ENCODE measurements at regions not wholly inside any gene's neighbourhood (a gene's known extent, or its start where the extent isn't known, plus 50 kb on each side); places are given as distances from the start of the nearest gene placed in this dataset.
"Not testable (repeated sequence)": the region's sequence is repeated elsewhere in the genome, so short reads cannot be mapped to it uniquely, and the experiment has no call there.

DNA sequence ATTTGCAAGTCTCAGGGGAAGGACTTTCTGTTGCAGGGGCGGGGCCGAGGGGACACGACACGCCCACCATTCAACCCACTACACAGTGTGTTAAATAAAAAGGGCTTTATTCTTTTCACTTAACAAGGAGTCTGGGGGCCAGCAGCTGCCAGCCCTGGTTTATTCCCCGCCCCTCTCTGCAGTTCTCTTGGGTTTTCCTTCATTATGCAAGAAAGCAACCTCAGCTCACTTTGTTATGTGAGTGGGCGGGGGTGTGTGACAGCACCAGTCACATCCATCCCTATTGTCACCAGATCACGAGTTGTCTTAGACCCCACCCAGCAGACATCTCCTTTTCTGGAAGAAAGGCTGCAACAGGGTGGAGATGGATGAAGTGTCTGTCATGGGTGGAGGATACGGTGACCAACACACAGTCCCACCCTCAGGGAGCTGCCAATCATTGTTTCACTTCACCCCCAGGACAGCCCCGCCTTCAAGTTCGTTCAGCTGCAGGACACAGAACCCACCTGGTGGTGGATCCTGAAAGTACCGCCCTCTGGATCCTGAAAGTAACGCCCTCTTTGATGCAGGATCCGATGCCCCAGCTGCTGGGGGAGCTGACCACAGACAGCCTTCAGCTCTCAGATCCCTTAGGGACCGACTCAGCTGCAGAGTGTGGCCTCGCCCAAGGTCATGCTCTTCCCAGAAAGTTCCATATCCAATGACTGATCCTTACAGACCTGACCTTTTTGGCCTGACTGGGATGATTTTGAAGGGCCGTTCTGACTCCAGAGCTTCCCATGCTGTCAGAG, 79.6 kb downstream of the SMIM20 start:
- Histone ChIP-seq H3K36me3 (no peaks in the 10 kb centered on the region), H3K27me3 (no peaks in the 10 kb centered on the region), H3K27ac (no peak overlapping the region), H3K4me3 (no peak overlapping the region), H3K9ac (ENCODE audit: low read depth in 2 of 2, low read length in 2 of 2) (no peak overlapping the region), H3K9me3 (no peaks in the 10 kb centered on the region), H3K4me1 (no peaks in the 10 kb centered on the region)
- TF ChIP-seq, protein P1, sequence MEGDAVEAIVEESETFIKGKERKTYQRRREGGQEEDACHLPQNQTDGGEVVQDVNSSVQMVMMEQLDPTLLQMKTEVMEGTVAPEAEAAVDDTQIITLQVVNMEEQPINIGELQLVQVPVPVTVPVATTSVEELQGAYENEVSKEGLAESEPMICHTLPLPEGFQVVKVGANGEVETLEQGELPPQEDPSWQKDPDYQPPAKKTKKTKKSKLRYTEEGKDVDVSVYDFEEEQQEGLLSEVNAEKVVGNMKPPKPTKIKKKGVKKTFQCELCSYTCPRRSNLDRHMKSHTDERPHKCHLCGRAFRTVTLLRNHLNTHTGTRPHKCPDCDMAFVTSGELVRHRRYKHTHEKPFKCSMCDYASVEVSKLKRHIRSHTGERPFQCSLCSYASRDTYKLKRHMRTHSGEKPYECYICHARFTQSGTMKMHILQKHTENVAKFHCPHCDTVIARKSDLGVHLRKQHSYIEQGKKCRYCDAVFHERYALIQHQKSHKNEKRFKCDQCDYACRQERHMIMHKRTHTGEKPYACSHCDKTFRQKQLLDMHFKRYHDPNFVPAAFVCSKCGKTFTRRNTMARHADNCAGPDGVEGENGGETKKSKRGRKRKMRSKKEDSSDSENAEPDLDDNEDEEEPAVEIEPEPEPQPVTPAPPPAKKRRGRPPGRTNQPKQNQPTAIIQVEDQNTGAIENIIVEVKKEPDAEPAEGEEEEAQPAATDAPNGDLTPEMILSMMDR (IDR thresholded peaks at IDR 0.05): no peak
- no peak for DNase-seq
- intact Hi-C loops (cut with DNase I): no loop called here

DNA sequence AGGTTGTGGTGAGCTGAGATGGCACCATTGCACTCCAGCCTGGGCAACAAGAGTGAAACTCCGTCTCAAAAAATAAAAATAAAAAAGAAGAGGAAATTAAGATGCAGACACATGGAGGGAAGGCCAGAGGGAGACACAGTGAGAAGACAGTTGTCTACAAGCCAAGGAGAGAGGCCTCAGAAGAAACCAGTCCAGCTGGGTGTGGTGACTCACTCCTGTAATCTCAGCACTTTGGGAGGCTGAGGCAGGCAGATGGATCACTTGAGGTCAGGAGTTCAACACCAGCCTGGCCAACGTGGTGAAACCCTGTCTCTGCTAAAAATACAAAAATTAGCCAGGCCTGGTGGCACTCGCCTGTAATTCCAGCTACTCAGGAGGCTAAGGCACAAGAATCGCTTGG, 80.6 kb downstream of the SMIM20 start:
- H3K4me1 ChIP-seq; intact Hi-C loops (cut with DNase I); H3K9me3 ChIP-seq; H3K27ac ChIP-seq; DNase-seq; H3K27me3 ChIP-seq; H3K36me3 ChIP-seq; H3K9ac ChIP-seq (ENCODE audit: low read depth in 2 of 2, low read length in 2 of 2); H3K4me3 ChIP-seq: not testable (repeated sequence)

DNA sequence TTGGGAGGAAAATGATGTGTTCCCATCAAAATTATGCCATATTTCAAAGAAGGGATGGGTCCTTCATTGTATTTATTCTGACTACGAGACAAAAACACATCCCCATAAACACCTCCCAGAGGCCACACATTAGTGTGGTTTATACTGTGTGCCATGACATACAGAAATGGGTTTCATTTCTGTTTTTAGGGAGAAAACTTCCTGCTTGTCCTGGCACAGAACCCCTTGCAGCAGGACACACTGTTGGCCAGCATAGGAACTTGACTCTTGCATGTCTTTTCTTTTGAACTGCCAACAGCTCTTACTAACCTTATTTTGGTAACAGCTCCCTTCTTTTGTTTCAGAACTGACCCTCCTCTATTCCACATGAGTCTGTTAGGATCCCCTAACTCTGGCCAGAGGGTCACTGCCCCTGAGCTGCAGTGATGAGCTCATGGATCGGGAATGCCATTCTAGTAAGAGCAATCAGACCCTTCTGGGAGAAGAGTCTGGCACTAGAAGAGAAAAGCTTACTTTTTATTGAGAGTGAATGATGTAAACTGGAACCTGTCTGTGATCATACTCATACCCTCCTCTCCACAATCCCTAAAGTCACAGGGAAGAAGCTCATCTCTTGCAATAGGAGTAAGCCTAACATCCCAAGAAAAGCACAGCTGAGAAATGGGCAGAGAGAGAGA, 86.4 kb downstream of the SMIM20 start:
- DNase-seq: no peak
- Histone ChIP-seq H3K9ac (ENCODE audit: low read depth in 2 of 2, low read length in 2 of 2) (no peak overlapping the region), H3K27ac (no peak overlapping the region), H3K4me3 (no peak overlapping the region), H3K9me3 (no peaks in the 10 kb centered on the region), H3K36me3 (no peaks in the 10 kb centered on the region), H3K27me3 (no peaks in the 10 kb centered on the region), H3K4me1 (no peaks in the 10 kb centered on the region)
- intact Hi-C loops (cut with DNase I): no loop called here
- TF ChIP-seq, protein P1 (IDR thresholded peaks at IDR 0.05): no peak

- TF ChIP-seq, protein P1 (IDR thresholded peaks at IDR 0.05): no peak
Observed at GRCh38 chr4:26001413-26001812, 87.4 kb downstream of the SMIM20 start.

DNA sequence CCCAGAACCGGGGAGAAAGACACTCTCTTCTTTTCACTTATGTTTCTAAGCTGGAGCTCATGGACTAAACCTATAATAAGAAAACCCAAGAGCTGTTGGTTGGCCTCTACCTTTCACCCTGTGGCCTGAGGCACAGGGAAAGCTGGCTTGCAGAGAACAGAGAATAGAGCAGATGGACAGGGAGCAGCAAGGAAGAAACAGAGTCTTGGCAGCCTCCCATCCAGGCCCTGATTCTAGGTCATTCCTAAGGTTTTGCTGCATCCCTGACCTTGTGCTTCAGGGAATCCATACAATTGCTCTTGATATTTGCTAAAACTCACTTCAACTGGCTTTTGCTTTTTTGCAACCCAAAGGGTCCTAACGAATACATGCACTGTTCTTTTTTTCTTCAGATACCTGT, 87.8 kb downstream of the SMIM20 start:
- TF ChIP-seq, protein P1 (IDR thresholded peaks at IDR 0.05): no peak
- Histone ChIP-seq H3K36me3 (no peaks in the 10 kb centered on the region), H3K9me3 (no peaks in the 10 kb centered on the region), H3K4me1 (no peaks in the 10 kb centered on the region), H3K4me3 (no peak overlapping the region), H3K9ac (ENCODE audit: low read depth in 2 of 2, low read length in 2 of 2) (no peak overlapping the region), H3K27ac (no peak overlapping the region), H3K27me3 (no peaks in the 10 kb centered on the region)
- no peak for DNase-seq
- intact Hi-C loops (cut with DNase I): no loop called here

More at GRCh38 chr4:26001413-26001812, 87.4 kb downstream of the SMIM20 start:
- H3K27me3 ChIP-seq: no peaks in the 10 kb centered on the region
- no peak overlapping the region for H3K9ac ChIP-seq (ENCODE audit: low read depth in 2 of 2, low read length in 2 of 2)
- no peaks in the 10 kb centered on the region for H3K4me1 ChIP-seq
- no peak overlapping the region for H3K27ac ChIP-seq
- no peak overlapping the region for H3K4me3 ChIP-seq
- H3K9me3 ChIP-seq: no peaks in the 10 kb centered on the region
- no peak for DNase-seq
- H3K36me3 ChIP-seq: no peaks in the 10 kb centered on the region
- intact Hi-C loops (cut with DNase I): no loop called here

- Histone ChIP-seq H3K9ac (ENCODE audit: low read depth in 2 of 2, low read length in 2 of 2) (no peak overlapping the region), H3K9me3 (no peaks in the 10 kb centered on the region), H3K4me3 (no peak overlapping the region), H3K36me3 (no peaks in the 10 kb centered on the region), H3K27ac (no peak overlapping the region), H3K27me3 (no peaks in the 10 kb centered on the region), H3K4me1 (no peaks in the 10 kb centered on the region)
- no peak for DNase-seq
- intact Hi-C loops (cut with DNase I): no loop called here
- TF ChIP-seq, protein P1 (IDR thresholded peaks at IDR 0.05): no peak
Observed at GRCh38 chr4:26003056-26003455, 89.0 kb downstream of the SMIM20 start.

Data from colonic mucosa (tissue), 4 donors.